ENCODE measurements at regions not wholly inside any gene's neighbourhood (a gene's known extent, or its start where the extent isn't known, plus 50 kb on each side); places are given as distances from the start of the nearest gene placed in this dataset.

DNA sequence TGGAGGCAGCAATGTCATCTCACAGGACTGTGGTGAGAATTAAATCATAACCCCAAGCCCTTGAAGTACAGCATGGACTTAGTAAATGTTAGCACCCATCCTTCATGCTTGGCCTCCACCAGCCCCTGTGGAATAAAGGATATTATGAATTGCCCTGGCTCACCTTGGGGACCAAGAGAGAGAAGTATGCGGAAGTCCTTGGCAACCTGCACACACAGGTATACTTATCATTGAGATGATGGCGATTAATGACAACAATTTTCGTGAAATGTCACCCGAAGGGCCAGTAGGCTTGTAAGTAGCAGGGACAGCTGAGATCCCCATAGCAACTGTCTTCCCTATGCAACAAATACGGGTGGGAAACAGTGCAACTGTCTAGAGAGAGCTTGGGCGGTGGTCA is 102.0 kb downstream of the FAM43A start:
- Mint-ChIP-seq H3K36me3 (ENCODE audit: low read depth) (no peaks in the 10 kb centered on the region), H3K9me3 (no peaks in the 10 kb centered on the region; the same call in 2 of the 3 replicates), H3K27me3 (ENCODE audit: insufficient read depth, low read depth, poor library complexity) (peaks cover 5% of the 10 kb centered on the region), H3K4me1 (no peaks in the 10 kb centered on the region), H3K27ac (no peak overlapping the region), H3K4me3 (no peak overlapping the region)
- no peaks in the 10 kb centered on the region for H3F3A ChIP-seq (replicated peaks; ENCODE audit: low read depth)
- no peaks in the 10 kb centered on the region for H3K27me3 ChIP-seq (ENCODE audit: insufficient read depth)
- H3K9me2 ChIP-seq (ENCODE audit: insufficient read depth): peaks cover 5% of the 10 kb centered on the region; the same call in 1 of the 2 replicates
- TF ChIP-seq POLR2AphosphoS5 (IDR thresholded peaks at IDR 0.05; ENCODE audit: low read depth): no peak
- TF ChIP-seq CREB1 (CRISPR knock-in tag; IDR thresholded peaks at IDR 0.05; ENCODE audit: low read depth): no peak
- H3K36me3 ChIP-seq (ENCODE audit: insufficient read depth): no peaks in the 10 kb centered on the region
- H3K4me2 ChIP-seq: no peak overlapping the region
- ATAC-seq (no peak), DNase-seq (ENCODE audit: low spot score) (no peak)
- no peaks in the 10 kb centered on the region for H3K79me2 ChIP-seq (replicated peaks; ENCODE audit: insufficient read depth)
- H4K20me1 ChIP-seq (replicated peaks; ENCODE audit: insufficient read depth): no peaks in the 10 kb centered on the region
- H3K4me1 ChIP-seq (ENCODE audit: insufficient read depth): no peaks in the 10 kb centered on the region
- H3K27ac ChIP-seq (ENCODE audit: low read depth): no peak overlapping the region
- no peak overlapping the region for H2AFZ ChIP-seq
- H3K4me3 ChIP-seq: no peak overlapping the region

DNA sequence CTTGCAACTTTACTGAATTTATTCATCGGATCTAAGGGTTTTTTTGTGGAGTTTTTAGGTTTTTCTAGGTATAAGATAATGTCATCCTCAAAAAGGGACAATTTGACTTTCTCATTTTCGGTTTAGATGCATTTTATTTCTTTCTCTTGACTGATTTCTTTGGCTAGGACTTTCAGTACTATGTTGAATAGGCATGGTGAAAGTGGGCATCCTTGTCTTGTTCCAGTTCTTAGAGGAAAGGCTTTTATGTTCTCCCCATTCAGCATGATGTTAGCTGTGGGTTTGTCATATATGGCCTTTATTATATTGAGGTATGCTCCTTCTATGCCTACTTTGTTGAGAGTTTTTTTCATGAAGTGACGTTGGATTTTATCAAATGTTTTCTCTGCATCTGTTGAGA is 106.7 kb downstream of the FAM43A start:
- Histone ChIP-seq H3K4me2 (no peak overlapping the region), H3F3A (replicated peaks; ENCODE audit: low read depth) (no peaks in the 10 kb centered on the region), H3K4me1 (ENCODE audit: insufficient read depth) (no peaks in the 10 kb centered on the region), H4K20me1 (replicated peaks; ENCODE audit: insufficient read depth) (no peaks in the 10 kb centered on the region), H2AFZ (no peak overlapping the region), H3K27me3 (ENCODE audit: insufficient read depth) (no peaks in the 10 kb centered on the region), H3K36me3 (ENCODE audit: insufficient read depth) (no peaks in the 10 kb centered on the region), H3K27ac (ENCODE audit: low read depth) (no peak overlapping the region), H3K4me3 (no peak overlapping the region), H3K9me2 (ENCODE audit: insufficient read depth) (0 out of 2 replicates have a peak, but pooled peaks cover 5% of the 10 kb centered on the region), H3K79me2 (replicated peaks; ENCODE audit: insufficient read depth) (no peaks in the 10 kb centered on the region)
- Mint-ChIP-seq H3K4me1 (no peaks in the 10 kb centered on the region), H3K36me3 (ENCODE audit: low read depth) (no peaks in the 10 kb centered on the region), H3K27ac (no peak overlapping the region), H3K4me3 (no peak overlapping the region), H3K9me3 (peaks cover 7% of the 10 kb centered on the region), H3K27me3 (ENCODE audit: insufficient read depth, low read depth, poor library complexity) (peaks cover 5% of the 10 kb centered on the region)
- no peak for DNase-seq (ENCODE audit: low spot score)
- no peak for ATAC-seq
- TF ChIP-seq ZNF331 (CRISPR knock-in tag; IDR thresholded peaks at IDR 0.05; ENCODE audit: low read depth) (no peak), ZNF114 (CRISPR knock-in tag; IDR thresholded peaks at IDR 0.05) (no peak), CREB1 (CRISPR knock-in tag; IDR thresholded peaks at IDR 0.05; ENCODE audit: low read depth) (no peak), STAT1 (IDR thresholded peaks at IDR 0.05; ENCODE audit: unreplicated experiment) (no peak), JUNB (IDR thresholded peaks at IDR 0.05; ENCODE audit: unreplicated experiment) (no peak), NANOG (IDR thresholded peaks at IDR 0.05; ENCODE audit: borderline replicate concordance) (no peak), POLR2AphosphoS5 (IDR thresholded peaks at IDR 0.05; ENCODE audit: low read depth) (no peak), EZH2 (IDR thresholded peaks at IDR 0.05; ENCODE audit: low read depth, unreplicated experiment) (no peak)
- TF ChIP-seq, protein P1, sequence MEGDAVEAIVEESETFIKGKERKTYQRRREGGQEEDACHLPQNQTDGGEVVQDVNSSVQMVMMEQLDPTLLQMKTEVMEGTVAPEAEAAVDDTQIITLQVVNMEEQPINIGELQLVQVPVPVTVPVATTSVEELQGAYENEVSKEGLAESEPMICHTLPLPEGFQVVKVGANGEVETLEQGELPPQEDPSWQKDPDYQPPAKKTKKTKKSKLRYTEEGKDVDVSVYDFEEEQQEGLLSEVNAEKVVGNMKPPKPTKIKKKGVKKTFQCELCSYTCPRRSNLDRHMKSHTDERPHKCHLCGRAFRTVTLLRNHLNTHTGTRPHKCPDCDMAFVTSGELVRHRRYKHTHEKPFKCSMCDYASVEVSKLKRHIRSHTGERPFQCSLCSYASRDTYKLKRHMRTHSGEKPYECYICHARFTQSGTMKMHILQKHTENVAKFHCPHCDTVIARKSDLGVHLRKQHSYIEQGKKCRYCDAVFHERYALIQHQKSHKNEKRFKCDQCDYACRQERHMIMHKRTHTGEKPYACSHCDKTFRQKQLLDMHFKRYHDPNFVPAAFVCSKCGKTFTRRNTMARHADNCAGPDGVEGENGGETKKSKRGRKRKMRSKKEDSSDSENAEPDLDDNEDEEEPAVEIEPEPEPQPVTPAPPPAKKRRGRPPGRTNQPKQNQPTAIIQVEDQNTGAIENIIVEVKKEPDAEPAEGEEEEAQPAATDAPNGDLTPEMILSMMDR (conservative IDR thresholded peaks at IDR 0.05; ENCODE audit: low read depth in 2 of 2): no peak
- TF ChIP-seq, protein P2, sequence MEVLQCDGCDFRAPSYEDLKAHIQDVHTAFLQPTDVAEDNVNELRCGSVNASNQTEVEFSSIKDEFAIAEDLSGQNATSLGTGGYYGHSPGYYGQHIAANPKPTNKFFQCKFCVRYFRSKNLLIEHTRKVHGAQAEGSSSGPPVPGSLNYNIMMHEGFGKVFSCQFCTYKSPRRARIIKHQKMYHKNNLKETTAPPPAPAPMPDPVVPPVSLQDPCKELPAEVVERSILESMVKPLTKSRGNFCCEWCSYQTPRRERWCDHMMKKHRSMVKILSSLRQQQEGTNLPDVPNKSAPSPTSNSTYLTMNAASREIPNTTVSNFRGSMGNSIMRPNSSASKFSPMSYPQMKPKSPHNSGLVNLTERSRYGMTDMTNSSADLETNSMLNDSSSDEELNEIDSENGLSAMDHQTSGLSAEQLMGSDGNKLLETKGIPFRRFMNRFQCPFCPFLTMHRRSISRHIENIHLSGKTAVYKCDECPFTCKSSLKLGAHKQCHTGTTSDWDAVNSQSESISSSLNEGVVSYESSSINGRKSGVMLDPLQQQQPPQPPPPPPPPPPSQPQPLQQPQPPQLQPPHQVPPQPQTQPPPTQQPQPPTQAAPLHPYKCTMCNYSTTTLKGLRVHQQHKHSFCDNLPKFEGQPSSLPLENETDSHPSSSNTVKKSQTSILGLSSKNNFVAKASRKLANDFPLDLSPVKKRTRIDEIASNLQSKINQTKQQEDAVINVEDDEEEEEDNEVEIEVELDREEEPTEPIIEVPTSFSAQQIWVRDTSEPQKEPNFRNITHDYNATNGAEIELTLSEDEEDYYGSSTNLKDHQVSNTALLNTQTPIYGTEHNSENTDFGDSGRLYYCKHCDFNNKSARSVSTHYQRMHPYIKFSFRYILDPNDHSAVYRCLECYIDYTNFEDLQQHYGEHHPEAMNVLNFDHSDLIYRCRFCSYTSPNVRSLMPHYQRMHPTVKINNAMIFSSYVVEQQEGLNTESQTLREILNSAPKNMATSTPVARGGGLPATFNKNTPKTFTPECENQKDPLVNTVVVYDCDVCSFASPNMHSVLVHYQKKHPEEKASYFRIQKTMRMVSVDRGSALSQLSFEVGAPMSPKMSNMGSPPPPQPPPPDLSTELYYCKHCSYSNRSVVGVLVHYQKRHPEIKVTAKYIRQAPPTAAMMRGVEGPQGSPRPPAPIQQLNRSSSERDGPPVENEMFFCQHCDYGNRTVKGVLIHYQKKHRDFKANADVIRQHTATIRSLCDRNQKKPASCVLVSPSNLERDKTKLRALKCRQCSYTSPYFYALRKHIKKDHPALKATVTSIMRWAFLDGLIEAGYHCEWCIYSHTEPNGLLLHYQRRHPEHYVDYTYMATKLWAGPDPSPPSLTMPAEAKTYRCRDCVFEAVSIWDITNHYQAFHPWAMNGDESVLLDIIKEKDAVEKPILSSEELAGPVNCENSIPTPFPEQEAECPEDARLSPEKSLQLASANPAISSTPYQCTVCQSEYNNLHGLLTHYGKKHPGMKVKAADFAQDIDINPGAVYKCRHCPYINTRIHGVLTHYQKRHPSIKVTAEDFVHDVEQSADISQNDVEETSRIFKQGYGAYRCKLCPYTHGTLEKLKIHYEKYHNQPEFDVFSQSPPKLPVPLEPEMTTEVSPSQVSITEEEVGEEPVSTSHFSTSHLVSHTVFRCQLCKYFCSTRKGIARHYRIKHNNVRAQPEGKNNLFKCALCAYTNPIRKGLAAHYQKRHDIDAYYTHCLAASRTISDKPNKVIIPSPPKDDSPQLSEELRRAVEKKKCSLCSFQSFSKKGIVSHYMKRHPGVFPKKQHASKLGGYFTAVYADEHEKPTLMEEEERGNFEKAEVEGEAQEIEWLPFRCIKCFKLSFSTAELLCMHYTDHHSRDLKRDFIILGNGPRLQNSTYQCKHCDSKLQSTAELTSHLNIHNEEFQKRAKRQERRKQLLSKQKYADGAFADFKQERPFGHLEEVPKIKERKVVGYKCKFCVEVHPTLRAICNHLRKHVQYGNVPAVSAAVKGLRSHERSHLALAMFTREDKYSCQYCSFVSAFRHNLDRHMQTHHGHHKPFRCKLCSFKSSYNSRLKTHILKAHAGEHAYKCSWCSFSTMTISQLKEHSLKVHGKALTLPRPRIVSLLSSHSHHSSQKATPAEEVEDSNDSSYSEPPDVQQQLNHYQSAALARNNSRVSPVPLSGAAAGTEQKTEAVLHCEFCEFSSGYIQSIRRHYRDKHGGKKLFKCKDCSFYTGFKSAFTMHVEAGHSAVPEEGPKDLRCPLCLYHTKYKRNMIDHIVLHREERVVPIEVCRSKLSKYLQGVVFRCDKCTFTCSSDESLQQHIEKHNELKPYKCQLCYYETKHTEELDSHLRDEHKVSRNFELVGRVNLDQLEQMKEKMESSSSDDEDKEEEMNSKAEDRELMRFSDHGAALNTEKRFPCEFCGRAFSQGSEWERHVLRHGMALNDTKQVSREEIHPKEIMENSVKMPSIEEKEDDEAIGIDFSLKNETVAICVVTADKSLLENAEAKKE (CRISPR knock-in tag; IDR thresholded peaks at IDR 0.05): no peak
- TF ChIP-seq, protein P3, sequence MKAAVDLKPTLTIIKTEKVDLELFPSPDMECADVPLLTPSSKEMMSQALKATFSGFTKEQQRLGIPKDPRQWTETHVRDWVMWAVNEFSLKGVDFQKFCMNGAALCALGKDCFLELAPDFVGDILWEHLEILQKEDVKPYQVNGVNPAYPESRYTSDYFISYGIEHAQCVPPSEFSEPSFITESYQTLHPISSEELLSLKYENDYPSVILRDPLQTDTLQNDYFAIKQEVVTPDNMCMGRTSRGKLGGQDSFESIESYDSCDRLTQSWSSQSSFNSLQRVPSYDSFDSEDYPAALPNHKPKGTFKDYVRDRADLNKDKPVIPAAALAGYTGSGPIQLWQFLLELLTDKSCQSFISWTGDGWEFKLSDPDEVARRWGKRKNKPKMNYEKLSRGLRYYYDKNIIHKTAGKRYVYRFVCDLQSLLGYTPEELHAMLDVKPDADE (IDR thresholded peaks at IDR 0.05): no peak

All from GM23338 (cell line).